HepG2 (cell line): ENCODE measurements at regions not wholly inside any gene's neighbourhood (a gene's known extent, or its start where the extent isn't known, plus 50 kb on each side); places are given as distances from the start of the nearest gene placed in this dataset.

Experiments used
- ATAC-seq: fragments of 200-7000 bp; cut with Tn5 transposase; 3 replicates; pipeline ENCODE4 v1.9.1; 2020; ENCODE audit warnings: mild to moderate bottlenecking, moderate library complexity
- BruUV-seq: library from RNA; stranded (reverse); fragments of 400-500 nt; replicated peaks from 2 replicates; lab custom pipeline; 2021; lab: Mats Ljungman, UMichigan
- CTCF ChIA-PET: fragments of 300-600 bp; formaldehyde crosslinking; extraction: SDS; loops from one replicate; lab custom pipeline; 2021; ENCODE audit warnings: low total read pairs, inconsistent platforms, low intra/inter-chr PET ratio; lab: Yijun Ruan, JAX
- POLR2A ChIA-PET: fragments of 350-600 bp; sonication (Branson Sonifier 250); formaldehyde crosslinking; loops from one replicate; lab custom pipeline; 2020; ENCODE audit warnings: antibody characterized with exemption, inconsistent platforms; lab: Yijun Ruan, JAX
- DNase-seq: peaks from one replicate; pipeline ENCODE4 v3.0.0-alpha.2; 2015; ENCODE audit warnings: low spot score
- FAIRE-seq: peaks from 3 replicates; lab custom pipeline; 2011; peaks lifted over from hg19 to GRCh38; lab: Jason Lieb, UNC
- H2AFZ ChIP-seq: one replicate; pipeline ENCODE4 v1.6.1; 2011; ENCODE audit warnings: low read length, inconsistent platforms
- H3K27ac ChIP-seq: fragments of 300-600 bp; 3 replicates; pipeline ENCODE4 v1.8.0; 2011; ENCODE audit warnings: mixed run types, mild to moderate bottlenecking, mixed read lengths, low read length, inconsistent platforms; ENCODE audit not compliant: insufficient read depth; ENCODE audit errors: extremely low read length
- H3K27me3 ChIP-seq, 2 experiments: fragments of 200-600 bp in 1 of 2; 2 replicates in 1 of 2; 3 replicates in 1 of 2; pipeline versions ENCODE4 v1.6.0 to v1.8.0; 2011; ENCODE audit warnings: low read length in 2 of 2, mild to moderate bottlenecking in 2 of 2, moderate library complexity in 2 of 2, inconsistent platforms in 1 of 2; ENCODE audit not compliant: insufficient read depth in 2 of 2, control insufficient read depth in 1 of 2
- H3K36me3 ChIP-seq, 2 experiments: fragments of 200-600 bp in 1 of 2; replicated peaks in 1 of 2; 2 replicates in 1 of 2; 3 replicates in 1 of 2; pipeline versions ENCODE4 v1.5.1 to v1.8.0; 2011; ENCODE audit warnings: low read length in 2 of 2, inconsistent platforms in 1 of 2; ENCODE audit not compliant: insufficient read depth in 2 of 2, control insufficient read depth in 1 of 2
- H3K4me1 ChIP-seq: 2 replicates; pipeline ENCODE4 v1.5.1; 2012; ENCODE audit warnings: low read length, inconsistent platforms; ENCODE audit not compliant: insufficient read depth
- H3K4me2 ChIP-seq: 2 replicates; pipeline ENCODE4 v1.6.0; 2011; ENCODE audit warnings: low read depth, low read length, inconsistent platforms
- H3K4me3 ChIP-seq, 3 experiments: fragments of 200-600 bp in 1 of 3; sonication (generic), shearing (Covaris generic) in 1 of 3; replicated peaks in 1 of 3; 2 replicates each; pipeline ENCODE4 v1.5.1; 2011 to 2016; ENCODE audit warnings: low read length in 3 of 3, inconsistent platforms in 2 of 3, low read depth in 2 of 3, mild to moderate bottlenecking in 2 of 3, control low read depth in 1 of 3, mixed read lengths in 1 of 3; ENCODE audit not compliant: insufficient read depth in 1 of 3
- H3K79me2 ChIP-seq: one replicate; pipeline ENCODE4 v1.6.1; 2011; ENCODE audit warnings: low read length, inconsistent platforms; ENCODE audit not compliant: insufficient read depth
- H3K9ac ChIP-seq: 2 replicates; pipeline ENCODE4 v1.6.0; 2011; ENCODE audit warnings: mild to moderate bottlenecking, low read depth, low read length, inconsistent platforms; ENCODE audit not compliant: insufficient read depth
- H3K9me3 ChIP-seq: 2 replicates; pipeline ENCODE4 v1.5.1; 2012; ENCODE audit warnings: mild to moderate bottlenecking, low read length
- H4K20me1 ChIP-seq: 2 replicates; pipeline ENCODE4 v1.6.0; 2011; ENCODE audit warnings: inconsistent platforms, mild to moderate bottlenecking, low read length, moderate library complexity; ENCODE audit not compliant: insufficient read depth
- FIP1L1 ChIP-seq: fragments of 200-400 bp; formaldehyde crosslinking; IDR thresholded peaks from 2 replicates; pipeline ENCODE4 v1.6.1; 2018; ENCODE audit warnings: low read depth, mild to moderate bottlenecking, low read length, moderate library complexity, borderline replicate concordance; ENCODE audit not compliant: insufficient read depth
- HNF4G ChIP-seq, 2 experiments: sonication (generic) in 1 of 2; formaldehyde crosslinking in 1 of 2; IDR thresholded peaks; 2 replicates each; pipeline versions ENCODE4 v1.4.0 to v1.6.1; 2011 to 2020; ENCODE audit warnings: borderline replicate concordance in 2 of 2, low read depth in 2 of 2, mild to moderate bottlenecking in 2 of 2, low read length in 1 of 2, missing genetic modification reagents in 1 of 2, moderate library complexity in 1 of 2
- ZNF546 ChIP-seq: sonication (generic); formaldehyde crosslinking; conservative IDR thresholded peaks from 2 replicates; pipeline ENCODE4 v1.8.1; 2023; ENCODE audit warnings: mild to moderate bottlenecking, missing genetic modification reagents
- ZNF792 ChIP-seq: IDR thresholded peaks from 2 replicates; pipeline ENCODE4 v1.6.1; 2016
- WGBS: methylation state at CpG from one replicate; pipeline ENCODE4 v1.1.6; 2017; ENCODE audit warnings: low lambda C conversion rate; 5-methylcytosine and 5-hydroxymethylcytosine counted together
- in situ Hi-C: cut with HindIII; loops from 2 replicates; pipeline ENCODE4 v1.10.0; 2017; ENCODE audit warnings: low pct_unique_long_range_greater_than_20kb; ENCODE audit not compliant: extremely low pct_ligation_motif_present
- intact Hi-C: fragments of 100-400 bp; cut with micrococcal nuclease; formaldehyde crosslinking; loops from one replicate; pipeline ENCODE4 v1.10.0; 2022; ENCODE audit not compliant: unreplicated experiment
- TF ChIP-seq, protein P1 (sequence below): sonication (generic); formaldehyde crosslinking; IDR thresholded peaks from 2 replicates; pipeline ENCODE4 v1.4.0; 2020; ENCODE audit warnings: missing genetic modification reagents; ENCODE audit errors: not compliant biosample characterization
- TF ChIP-seq, protein P2 (sequence below): sonication (generic); formaldehyde crosslinking; IDR thresholded peaks from 2 replicates; pipeline ENCODE4 v1.9.0; 2021; ENCODE audit warnings: missing genetic modification reagents, mild to moderate bottlenecking, borderline replicate concordance

DNA sequence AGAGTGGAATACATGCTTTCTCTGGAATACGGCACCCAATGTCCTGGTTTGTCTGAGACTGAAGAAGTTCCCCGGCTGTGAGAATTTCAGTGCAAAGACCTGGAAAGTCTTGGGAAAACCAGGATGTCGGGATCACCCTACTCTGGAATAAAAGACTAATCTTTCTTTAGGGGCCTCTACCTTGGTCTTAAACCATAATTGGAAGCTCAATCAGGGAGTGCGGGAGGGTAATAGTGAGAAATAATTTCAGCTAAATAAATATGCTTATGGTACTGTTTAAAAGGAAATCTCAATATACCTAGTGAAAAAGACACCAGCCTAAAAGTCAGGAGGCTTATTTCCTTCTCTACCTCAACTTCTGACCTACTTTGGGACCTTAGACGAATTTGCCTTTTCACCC is 236.1 kb upstream of the GLI3 start (continued):
- no peak for TF ChIP-seq ZNF546
- TF ChIP-seq, protein P1, sequence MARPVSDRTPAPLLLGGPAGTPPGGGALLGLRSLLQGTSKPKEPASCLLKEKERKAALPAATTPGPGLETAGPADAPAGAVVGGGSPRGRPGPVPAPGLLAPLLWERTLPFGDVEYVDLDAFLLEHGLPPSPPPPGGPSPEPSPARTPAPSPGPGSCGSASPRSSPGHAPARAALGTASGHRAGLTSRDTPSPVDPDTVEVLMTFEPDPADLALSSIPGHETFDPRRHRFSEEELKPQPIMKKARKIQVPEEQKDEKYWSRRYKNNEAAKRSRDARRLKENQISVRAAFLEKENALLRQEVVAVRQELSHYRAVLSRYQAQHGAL (CRISPR knock-in tag): no peak
- TF ChIP-seq FIP1L1: no peak
- no peak for TF ChIP-seq ZNF792 (CRISPR knock-in tag)
- TF ChIP-seq, protein P2, sequence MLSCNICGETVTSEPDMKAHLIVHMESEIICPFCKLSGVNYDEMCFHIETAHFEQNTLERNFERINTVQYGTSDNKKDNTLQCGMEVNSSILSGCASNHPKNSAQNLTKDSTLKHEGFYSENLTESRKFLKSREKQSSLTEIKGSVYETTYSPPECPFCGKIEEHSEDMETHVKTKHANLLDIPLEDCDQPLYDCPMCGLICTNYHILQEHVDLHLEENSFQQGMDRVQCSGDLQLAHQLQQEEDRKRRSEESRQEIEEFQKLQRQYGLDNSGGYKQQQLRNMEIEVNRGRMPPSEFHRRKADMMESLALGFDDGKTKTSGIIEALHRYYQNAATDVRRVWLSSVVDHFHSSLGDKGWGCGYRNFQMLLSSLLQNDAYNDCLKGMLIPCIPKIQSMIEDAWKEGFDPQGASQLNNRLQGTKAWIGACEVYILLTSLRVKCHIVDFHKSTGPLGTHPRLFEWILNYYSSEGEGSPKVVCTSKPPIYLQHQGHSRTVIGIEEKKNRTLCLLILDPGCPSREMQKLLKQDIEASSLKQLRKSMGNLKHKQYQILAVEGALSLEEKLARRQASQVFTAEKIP (CRISPR knock-in tag): no peak

DNA sequence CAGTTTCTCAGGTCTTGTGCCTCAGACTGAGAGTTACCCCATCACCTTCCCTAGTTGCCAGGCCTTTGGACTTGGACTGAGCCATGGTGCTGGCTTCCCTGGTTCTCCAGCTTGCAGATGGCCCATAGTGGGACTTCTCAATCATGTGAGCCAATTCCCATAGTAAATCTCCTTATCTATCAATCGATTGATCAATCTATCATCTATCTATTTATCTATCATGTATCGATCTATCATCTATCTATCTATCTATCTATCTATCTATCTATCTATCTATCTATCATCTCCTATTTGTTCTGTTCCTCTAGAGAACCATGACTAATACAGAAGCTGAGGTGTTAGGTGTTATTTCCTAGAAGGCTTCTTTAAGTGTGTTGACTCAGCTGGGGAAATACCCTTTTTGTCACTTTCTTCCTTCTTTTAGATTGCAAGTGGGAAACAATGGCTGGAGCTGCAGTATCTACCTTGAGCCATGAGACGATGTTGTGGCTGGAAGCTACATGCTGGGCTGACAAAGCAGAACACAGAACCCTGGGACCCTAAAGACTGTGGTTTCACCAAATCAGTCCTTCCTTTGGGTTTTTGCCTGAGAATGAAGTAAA is 234.7 kb upstream of the GLI3 start:
- Histone ChIP-seq H2AFZ (no peak overlapping the region), H4K20me1 (no peaks in the 10 kb centered on the region), H3K4me3 (no peak overlapping the region), H3K79me2 (no peaks in the 10 kb centered on the region), H3K9me3 (no peaks in the 10 kb centered on the region), H3K27me3 (no peaks in the 10 kb centered on the region), H3K36me3 (no peaks in the 10 kb centered on the region), H3K27ac (no peak overlapping the region), H3K4me1 (no peaks in the 10 kb centered on the region), H3K4me2 (no peak overlapping the region), H3K9ac (no peak overlapping the region)
- 19% methylated on average over 3 of the region's 3 CpGs for WGBS
- intact Hi-C loops (no loop called here), in situ Hi-C loops (no loop called here)
- ChIA-PET POLR2A (no interaction called here), CTCF (no interaction called here)
- ATAC-seq: no peak
- TF ChIP-seq HNF4G (IDR thresholded peaks at IDR 0.05; ENCODE audit: borderline replicate concordance, low read depth, low read length) (no peak), HNF4G (CRISPR knock-in tag; IDR thresholded peaks at IDR 0.05; ENCODE audit: borderline replicate concordance, low read depth) (no peak)
- no TSS peak for BruUV-seq
- no peak for DNase-seq
- FAIRE-seq: no peak
